Mesenchymal stem cell (in vitro differentiated cells and primary cell): ENCODE measurements at regions not wholly inside any gene's neighbourhood (a gene's known extent, or its start where the extent isn't known, plus 50 kb on each side); places are given as distances from the start of the nearest gene placed in this dataset.

Source experiments
- DNase-seq: peaks from one replicate; pipeline ENCODE4 v3.0.0-alpha.2; 2013
- H2AFZ ChIP-seq: one replicate; pipeline ENCODE4 v1.6.1; 2013; ENCODE audit warnings: low read depth, mild to moderate bottlenecking, control low read depth, inconsistent platforms, low read length, moderate library complexity
- H2AK5ac ChIP-seq: 2 replicates; pipeline ENCODE4 v1.6.1; 2013; ENCODE audit warnings: low read length, moderate library complexity, mild to moderate bottlenecking, inconsistent platforms; ENCODE audit not compliant: severe bottlenecking
- H2BK120ac ChIP-seq: one replicate; pipeline ENCODE4 v1.6.1; 2013; ENCODE audit warnings: low read depth, mild to moderate bottlenecking, inconsistent platforms, low read length, moderate library complexity
- H2BK12ac ChIP-seq, 2 experiments: one replicate each; pipeline ENCODE4 v1.6.1; 2013; ENCODE audit warnings: inconsistent platforms in 2 of 2, low read length in 2 of 2, mild to moderate bottlenecking in 2 of 2, moderate library complexity in 2 of 2, control low read depth in 1 of 2
- H2BK15ac ChIP-seq: one replicate; pipeline ENCODE4 v1.6.1; 2013; ENCODE audit warnings: mild to moderate bottlenecking, low read depth, inconsistent platforms; ENCODE audit not compliant: poor library complexity, severe bottlenecking
- H2BK5ac ChIP-seq: 2 replicates; pipeline ENCODE4 v1.6.1; 2013; ENCODE audit warnings: low read depth, mild to moderate bottlenecking, low read length, control low read depth, inconsistent platforms; ENCODE audit not compliant: poor library complexity, severe bottlenecking
- H3K14ac ChIP-seq, 2 experiments: one replicate each; pipeline ENCODE4 v1.6.1; 2013; ENCODE audit warnings: inconsistent platforms in 2 of 2, low read length in 2 of 2, control low read depth in 1 of 2, mild to moderate bottlenecking in 1 of 2, moderate library complexity in 1 of 2
- H3K18ac ChIP-seq, 2 experiments: one replicate each; pipeline ENCODE4 v1.6.1; 2013; ENCODE audit warnings: inconsistent platforms in 2 of 2, low read length in 2 of 2, control low read depth in 1 of 2, low read depth in 1 of 2, mild to moderate bottlenecking in 1 of 2
- H3K23ac ChIP-seq, 2 experiments: one replicate each; pipeline ENCODE4 v1.6.1; 2013; ENCODE audit warnings: inconsistent platforms in 2 of 2, low read length in 2 of 2, mild to moderate bottlenecking in 2 of 2, moderate library complexity in 2 of 2, control low read depth in 1 of 2
- H3K27ac ChIP-seq: 2 replicates; pipeline ENCODE4 v1.5.1; 2013; ENCODE audit warnings: mild to moderate bottlenecking, moderate library complexity, low read length, control low read depth, inconsistent platforms; ENCODE audit not compliant: poor library complexity, severe bottlenecking
- H3K27me3 ChIP-seq, 2 experiments: 2 replicates each; pipeline versions ENCODE4 v1.6.1 to v1.7.0; 2013; ENCODE audit warnings: low read length in 2 of 2, mild to moderate bottlenecking in 2 of 2, moderate library complexity in 2 of 2, control low read depth in 1 of 2, inconsistent platforms in 1 of 2; ENCODE audit not compliant: control insufficient read depth in 1 of 2, insufficient read depth in 1 of 2
- H3K36me3 ChIP-seq, 2 experiments: 2 replicates each; pipeline versions ENCODE4 v1.6.1 to v1.7.0; 2013; ENCODE audit warnings: low read length in 2 of 2, control low read depth in 1 of 2, inconsistent platforms in 1 of 2, low read depth in 1 of 2, mild to moderate bottlenecking in 1 of 2; ENCODE audit not compliant: insufficient read depth in 2 of 2, control insufficient read depth in 1 of 2
- H3K4ac ChIP-seq, 2 experiments: one replicate each; pipeline ENCODE4 v1.6.1; 2013; ENCODE audit warnings: inconsistent platforms in 2 of 2, low read length in 2 of 2, mild to moderate bottlenecking in 2 of 2, moderate library complexity in 2 of 2, control low read depth in 1 of 2, low read depth in 1 of 2
- H3K4me1 ChIP-seq: 2 replicates; pipeline ENCODE4 v1.6.1; 2013; ENCODE audit warnings: low read depth, low read length, control low read depth; ENCODE audit not compliant: control insufficient read depth, insufficient read depth
- H3K4me2 ChIP-seq: 2 replicates; pipeline ENCODE4 v1.6.1; 2013; ENCODE audit warnings: low read length, mild to moderate bottlenecking, inconsistent platforms; ENCODE audit not compliant: poor library complexity, severe bottlenecking
- H3K4me3 ChIP-seq, 2 experiments: 2 replicates each; pipeline versions ENCODE4 v1.5.1 to v1.7.0; 2013; ENCODE audit warnings: low read length in 2 of 2, mild to moderate bottlenecking in 2 of 2, control low read depth in 1 of 2, low read depth in 1 of 2; ENCODE audit not compliant: insufficient read depth in 1 of 2
- H3K79me1 ChIP-seq: replicated peaks from 2 replicates; pipeline ENCODE4 v1.6.1; 2013; ENCODE audit warnings: mild to moderate bottlenecking, control low read depth, low read length, inconsistent platforms; ENCODE audit not compliant: poor library complexity, severe bottlenecking
- H3K9ac ChIP-seq: 2 replicates; pipeline ENCODE4 v1.7.0; 2013; ENCODE audit warnings: mild to moderate bottlenecking, low read length, moderate library complexity
- H3K9me3 ChIP-seq: 2 replicates; pipeline ENCODE4 v1.7.0; 2013; ENCODE audit warnings: mild to moderate bottlenecking, low read length; ENCODE audit not compliant: control insufficient read depth
- H4K8ac ChIP-seq: one replicate; pipeline ENCODE4 v1.6.1; 2013; ENCODE audit warnings: inconsistent platforms, mild to moderate bottlenecking, low read length, moderate library complexity
- H4K91ac ChIP-seq: one replicate; pipeline ENCODE4 v1.6.1; 2013; ENCODE audit warnings: mild to moderate bottlenecking, low read length, inconsistent platforms
- WGBS: methylation state at CpG from one replicate; pipeline ENCODE4 v1.1.7; 2013; ENCODE audit warnings: mixed read lengths; 5-methylcytosine and 5-hydroxymethylcytosine counted together

- Histone ChIP-seq H4K8ac (no peak overlapping the region), H3K27ac (no peak overlapping the region), H3K27me3 (no peaks in the 10 kb centered on the region), H2BK120ac (no peak overlapping the region), H2AK5ac (no peak overlapping the region), H2BK5ac (no peak overlapping the region), H3K18ac (no peak overlapping the region), H3K4me1 (no peaks in the 10 kb centered on the region), H3K4me3 (no peak overlapping the region), H3K36me3 (no peaks in the 10 kb centered on the region), H3K4me2 (no peak overlapping the region), H2BK12ac (no peak overlapping the region), H3K79me1 (no peaks in the 10 kb centered on the region), H3K9me3 (no peaks in the 10 kb centered on the region), H2BK15ac (no peak overlapping the region), H4K91ac (no peak overlapping the region), H2AFZ (no peak overlapping the region), H3K4ac (no peak overlapping the region), H3K14ac (no peak overlapping the region), H3K23ac (no peak overlapping the region), H3K9ac (no peak overlapping the region)
- DNase-seq, result no peak
- 32% methylated on average over 3 of the region's 3 CpGs for WGBS
These were observed 342.4 kb upstream of the GRM3 start for GRCh38 chr7:86301301-86301700.

GRCh38 chr7:86295526-86295925, 348.2 kb upstream of the GRM3 start:
- no peak for DNase-seq
- H3K36me3 ChIP-seq, result no peaks in the 10 kb centered on the region
- H3K23ac ChIP-seq, result no peak overlapping the region
- H3K27ac ChIP-seq, result no peak overlapping the region
- no CpG with 5 or more reads among the region's 2 CpGs for WGBS
- H2BK120ac ChIP-seq, result no peak overlapping the region
- no peak overlapping the region for H3K14ac ChIP-seq
- H2BK15ac ChIP-seq, result no peak overlapping the region
- no peak overlapping the region for H2BK5ac ChIP-seq
- no peak overlapping the region for H3K9ac ChIP-seq
- H4K8ac ChIP-seq, result no peak overlapping the region
- H3K4me2 ChIP-seq, result no peak overlapping the region
- H3K9me3 ChIP-seq, result no peaks in the 10 kb centered on the region
- no peak overlapping the region for H2AK5ac ChIP-seq
- H3K27me3 ChIP-seq, result no peaks in the 10 kb centered on the region
- H3K4me1 ChIP-seq, result no peaks in the 10 kb centered on the region
- no peak overlapping the region for H3K4ac ChIP-seq
- H3K79me1 ChIP-seq, result no peaks in the 10 kb centered on the region
- H3K18ac ChIP-seq, result no peak overlapping the region
- H3K4me3 ChIP-seq, result no peak overlapping the region
- H4K91ac ChIP-seq, result no peak overlapping the region
- H2AFZ ChIP-seq, result no peak overlapping the region
- H2BK12ac ChIP-seq, result no peak overlapping the region

GRCh38 chr7:86282014-86282682, 361.6 kb upstream of the GRM3 start:
- no peak overlapping the region for H3K23ac ChIP-seq
- H3K9me3 ChIP-seq, result no peaks in the 10 kb centered on the region
- H2BK15ac ChIP-seq, result no peak overlapping the region
- no peaks in the 10 kb centered on the region for H3K36me3 ChIP-seq
- no peaks in the 10 kb centered on the region for H3K27me3 ChIP-seq
- H2AFZ ChIP-seq, result no peak overlapping the region
- no peak overlapping the region for H3K18ac ChIP-seq
- H3K79me1 ChIP-seq, result no peaks in the 10 kb centered on the region
- no peak overlapping the region for H2BK120ac ChIP-seq
- no peak overlapping the region for H2BK5ac ChIP-seq
- H2AK5ac ChIP-seq, result no peak overlapping the region
- no peak for DNase-seq
- H3K4me2 ChIP-seq, result no peak overlapping the region
- no peak overlapping the region for H4K91ac ChIP-seq
- WGBS, result 90% methylated on average over 36 of the region's 38 CpGs
- H3K4me1 ChIP-seq, result peaks cover 2% of the 10 kb centered on the region
- H3K27ac ChIP-seq, result no peak overlapping the region
- H3K9ac ChIP-seq, result no peak overlapping the region
- H3K4me3 ChIP-seq, result no peak overlapping the region
- no peak overlapping the region for H3K14ac ChIP-seq
- H2BK12ac ChIP-seq, result no peak overlapping the region
- no peak overlapping the region for H3K4ac ChIP-seq
- no peak overlapping the region for H4K8ac ChIP-seq

GRCh38 chr7:86280150-86280549, 363.6 kb upstream of the GRM3 start:
- Histone ChIP-seq H3K4ac (no peak overlapping the region), H3K79me1 (no peaks in the 10 kb centered on the region), H2AFZ (no peak overlapping the region), H3K9me3 (peaks cover 6% of the 10 kb centered on the region), H3K4me3 (no peak overlapping the region), H4K8ac (no peak overlapping the region), H3K36me3 (no peaks in the 10 kb centered on the region), H3K4me2 (no peak overlapping the region), H2AK5ac (no peak overlapping the region), H3K27ac (no peak overlapping the region), H2BK5ac (no peak overlapping the region), H3K4me1 (peaks cover 2% of the 10 kb centered on the region), H2BK12ac (no peak overlapping the region), H3K27me3 (no peaks in the 10 kb centered on the region), H3K14ac (no peak overlapping the region), H3K23ac (no peak overlapping the region), H4K91ac (no peak overlapping the region), H3K18ac (no peak overlapping the region), H2BK120ac (no peak overlapping the region), H3K9ac (no peak overlapping the region), H2BK15ac (no peak overlapping the region)
- no peak for DNase-seq
